Suprapubic skin (tissue), 4 donors: ENCODE measurements at regions not wholly inside any gene's neighbourhood (a gene's known extent, or its start where the extent isn't known, plus 50 kb on each side); places are given as distances from the start of the nearest gene placed in this dataset.

Experiments used
- DNase-seq, 2 donors: peaks; one replicate each; pipeline ENCODE4 v3.0.0-alpha.2; 2019; ENCODE audit warnings: low spot score in 2 of 2
- H3K27ac ChIP-seq: fragments of 200-600 bp; sonication (generic); one replicate; pipeline ENCODE4 v1.5.1; 2019
- H3K27me3 ChIP-seq: fragments of 200-600 bp; sonication (generic); one replicate; pipeline ENCODE4 v1.5.1; 2019
- H3K36me3 ChIP-seq: fragments of 200-600 bp; sonication (generic); one replicate; pipeline ENCODE4 v1.5.1; 2019
- H3K4me1 ChIP-seq: fragments of 200-600 bp; sonication (generic); one replicate; pipeline ENCODE4 v1.5.1; 2019
- H3K4me3 ChIP-seq: fragments of 200-600 bp; sonication (generic); one replicate; pipeline ENCODE4 v1.5.1; 2019; ENCODE audit warnings: mild to moderate bottlenecking
- H3K9me3 ChIP-seq: fragments of 200-600 bp; sonication (generic); one replicate; pipeline ENCODE4 v1.5.1; 2019
- EP300 ChIP-seq: sonication (generic); formaldehyde crosslinking; IDR thresholded peaks from one replicate; pipeline ENCODE4 v1.6.1; 2017; ENCODE audit warnings: antibody characterized with exemption
- POLR2A ChIP-seq, 2 donors: fragments of 450-650 bp; IDR thresholded peaks; one replicate each; pipeline ENCODE4 v1.6.1; 2017; ENCODE audit warnings: antibody characterized with exemption in 2 of 2, mild to moderate bottlenecking in 2 of 2, moderate library complexity in 2 of 2
- POLR2AphosphoS5 ChIP-seq, 3 donors: sonication (generic); formaldehyde crosslinking; IDR thresholded peaks; one replicate each; pipeline ENCODE4 v1.6.1; 2017; ENCODE audit warnings: antibody characterized with exemption in 3 of 3
- WGBS: methylation state at CpG from one replicate; pipeline ENCODE4 v1.1.5; 2018; 5-methylcytosine and 5-hydroxymethylcytosine counted together
- TF ChIP-seq, protein P1 (sequence below), 2 donors: fragments of 200-600 bp in 1 of 2; fragments of 450-650 bp in 1 of 2; sonication (generic) in 1 of 2; IDR thresholded peaks; one replicate each; pipeline ENCODE4 v1.5.1; 2016 to 2019; ENCODE audit warnings: antibody characterized with exemption in 2 of 2, mild to moderate bottlenecking in 1 of 2, moderate library complexity in 1 of 2

GRCh38 chr12:40474630-40475029 is 217.6 kb upstream of the CNTN1 start:
- H3K27ac ChIP-seq: no peak overlapping the region
- H3K27me3 ChIP-seq: no peaks in the 10 kb centered on the region
- TF ChIP-seq, protein P1, sequence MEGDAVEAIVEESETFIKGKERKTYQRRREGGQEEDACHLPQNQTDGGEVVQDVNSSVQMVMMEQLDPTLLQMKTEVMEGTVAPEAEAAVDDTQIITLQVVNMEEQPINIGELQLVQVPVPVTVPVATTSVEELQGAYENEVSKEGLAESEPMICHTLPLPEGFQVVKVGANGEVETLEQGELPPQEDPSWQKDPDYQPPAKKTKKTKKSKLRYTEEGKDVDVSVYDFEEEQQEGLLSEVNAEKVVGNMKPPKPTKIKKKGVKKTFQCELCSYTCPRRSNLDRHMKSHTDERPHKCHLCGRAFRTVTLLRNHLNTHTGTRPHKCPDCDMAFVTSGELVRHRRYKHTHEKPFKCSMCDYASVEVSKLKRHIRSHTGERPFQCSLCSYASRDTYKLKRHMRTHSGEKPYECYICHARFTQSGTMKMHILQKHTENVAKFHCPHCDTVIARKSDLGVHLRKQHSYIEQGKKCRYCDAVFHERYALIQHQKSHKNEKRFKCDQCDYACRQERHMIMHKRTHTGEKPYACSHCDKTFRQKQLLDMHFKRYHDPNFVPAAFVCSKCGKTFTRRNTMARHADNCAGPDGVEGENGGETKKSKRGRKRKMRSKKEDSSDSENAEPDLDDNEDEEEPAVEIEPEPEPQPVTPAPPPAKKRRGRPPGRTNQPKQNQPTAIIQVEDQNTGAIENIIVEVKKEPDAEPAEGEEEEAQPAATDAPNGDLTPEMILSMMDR (IDR thresholded peaks at IDR 0.05): no peak
- TF ChIP-seq POLR2A (IDR thresholded peaks at IDR 0.05) (no peak), EP300 (no peak), POLR2AphosphoS5 (IDR thresholded peaks at IDR 0.05) (no peak)

DNA sequence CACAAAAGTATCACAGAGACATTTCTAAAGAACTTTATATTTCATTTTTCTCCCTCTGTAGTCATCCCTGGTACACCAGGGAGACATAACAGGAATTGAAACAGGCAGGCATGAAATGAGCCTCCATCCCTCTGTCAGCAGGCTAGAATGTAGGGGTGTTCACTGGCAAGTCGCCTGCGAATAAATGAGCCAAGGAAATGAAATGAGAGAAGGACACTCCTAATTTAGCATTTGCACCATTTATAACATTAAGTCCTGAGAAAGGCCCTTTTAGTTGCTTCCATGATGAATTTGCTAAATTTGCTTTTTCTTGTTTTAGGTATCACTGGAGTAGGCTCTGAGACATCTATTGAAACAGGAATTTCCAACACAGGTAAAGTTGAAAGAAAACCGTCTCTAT is 192.4 kb upstream of the CNTN1 start:
- DNase-seq: no peak
- no peaks in the 10 kb centered on the region for H3K4me1 ChIP-seq
- no peak overlapping the region for H3K4me3 ChIP-seq
- H3K36me3 ChIP-seq: no peaks in the 10 kb centered on the region
- H3K27me3 ChIP-seq: no peaks in the 10 kb centered on the region
- no peak overlapping the region for H3K27ac ChIP-seq
- 87% methylated on average over 3 of the region's 3 CpGs for WGBS
- TF ChIP-seq, protein P1 (IDR thresholded peaks at IDR 0.05): no peak
- TF ChIP-seq POLR2A (IDR thresholded peaks at IDR 0.05) (no peak), EP300 (no peak), POLR2AphosphoS5 (IDR thresholded peaks at IDR 0.05) (no peak)
- no peaks in the 10 kb centered on the region for H3K9me3 ChIP-seq

More at GRCh38 chr12:40474630-40475029, 217.6 kb upstream of the CNTN1 start:
- no peak for DNase-seq
- WGBS: 58% methylated on average over 1 of the region's 1 CpG
- Histone ChIP-seq H3K4me3 (no peak overlapping the region), H3K9me3 (no peaks in the 10 kb centered on the region), H3K36me3 (no peaks in the 10 kb centered on the region), H3K4me1 (no peaks in the 10 kb centered on the region)

DNA sequence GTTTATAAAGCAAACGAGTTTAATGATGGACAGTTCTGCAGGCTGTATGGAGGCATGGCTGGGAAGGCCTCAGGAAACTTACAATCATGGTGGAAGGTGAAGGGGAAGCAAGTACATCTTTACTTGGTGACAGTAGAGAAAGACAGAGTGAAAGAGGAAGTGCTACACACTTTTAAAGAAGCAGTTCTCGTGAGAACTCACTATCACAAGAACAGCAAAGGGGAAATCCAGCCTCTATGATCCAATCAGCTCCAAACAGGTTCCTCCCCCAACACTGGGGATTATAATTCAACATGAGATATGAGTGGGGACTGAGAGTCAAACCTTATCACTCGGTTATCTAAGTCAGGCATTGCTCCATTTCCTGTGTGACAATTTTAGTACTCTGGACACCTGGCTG is 189.9 kb upstream of the CNTN1 start:
- H3K9me3 ChIP-seq: no peaks in the 10 kb centered on the region
- no peak for TF ChIP-seq EP300
- no peak for TF ChIP-seq POLR2AphosphoS5 (IDR thresholded peaks at IDR 0.05)
- TF ChIP-seq POLR2A (IDR thresholded peaks at IDR 0.05): no peak
- TF ChIP-seq, protein P1 (IDR thresholded peaks at IDR 0.05): no peak
- H3K4me1 ChIP-seq: no peaks in the 10 kb centered on the region
- H3K27me3 ChIP-seq: no peaks in the 10 kb centered on the region
- H3K27ac ChIP-seq: no peak overlapping the region
- 55% methylated on average over 3 of the region's 3 CpGs for WGBS
- H3K36me3 ChIP-seq: no peaks in the 10 kb centered on the region
- DNase-seq: no peak
- no peak overlapping the region for H3K4me3 ChIP-seq

DNA sequence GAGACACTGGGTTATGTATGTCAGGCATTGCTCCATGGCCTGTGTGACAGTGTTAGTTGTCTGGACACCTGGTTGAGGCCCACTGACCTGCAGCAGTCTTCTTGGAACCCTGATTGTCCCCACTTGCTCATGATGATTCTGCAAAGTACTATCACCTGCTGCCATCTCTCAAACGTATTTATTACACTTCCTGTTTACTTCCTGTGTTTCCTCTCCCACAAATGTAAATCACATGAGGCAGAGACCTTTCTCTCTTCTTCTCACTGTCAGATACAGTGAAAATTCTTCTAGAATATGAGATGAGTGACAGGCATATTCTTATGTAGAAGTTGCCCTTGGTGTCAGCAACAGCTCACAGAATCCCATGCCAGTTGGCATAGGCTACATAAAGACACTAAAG is 186.9 kb upstream of the CNTN1 start:
- Histone ChIP-seq H3K9me3 (no peaks in the 10 kb centered on the region), H3K4me3 (no peak overlapping the region), H3K27me3 (no peaks in the 10 kb centered on the region), H3K27ac (no peak overlapping the region), H3K36me3 (no peaks in the 10 kb centered on the region), H3K4me1 (no peaks in the 10 kb centered on the region)
- 10% methylated on average over 1 of the region's 1 CpG for WGBS
- TF ChIP-seq, protein P1 (IDR thresholded peaks at IDR 0.05): no peak
- no peak for TF ChIP-seq POLR2AphosphoS5 (IDR thresholded peaks at IDR 0.05)
- no peak for TF ChIP-seq POLR2A (IDR thresholded peaks at IDR 0.05)
- DNase-seq: no peak

DNA sequence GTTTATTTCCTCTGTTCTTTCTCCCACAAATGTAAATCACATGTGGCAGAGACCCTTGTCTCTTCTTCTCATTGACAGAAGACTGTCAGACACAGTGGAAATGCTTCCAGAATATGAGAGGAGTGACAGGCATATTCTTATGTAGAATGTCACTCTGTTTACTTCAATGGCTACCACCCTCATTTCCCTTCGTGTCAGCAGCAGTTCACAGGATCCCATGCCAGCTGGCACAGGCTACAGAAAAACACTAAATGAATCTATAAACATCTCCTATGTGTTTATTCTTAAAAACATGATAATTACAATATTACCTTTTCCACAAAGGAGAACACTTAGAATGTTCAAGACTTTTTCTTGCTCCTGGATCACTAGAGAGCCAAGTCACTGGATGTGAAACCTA is 183.8 kb upstream of the CNTN1 start:
- Histone ChIP-seq H3K4me3 (no peak overlapping the region), H3K27me3 (no peaks in the 10 kb centered on the region), H3K27ac (no peak overlapping the region), H3K36me3 (no peaks in the 10 kb centered on the region), H3K4me1 (no peaks in the 10 kb centered on the region), H3K9me3 (no peaks in the 10 kb centered on the region)
- 4% methylated on average over 1 of the region's 1 CpG for WGBS
- DNase-seq: no peak
- TF ChIP-seq POLR2A (IDR thresholded peaks at IDR 0.05) (no peak), POLR2AphosphoS5 (IDR thresholded peaks at IDR 0.05) (no peak), EP300 (no peak)
- TF ChIP-seq, protein P1 (IDR thresholded peaks at IDR 0.05): no peak
